HepG2 (cell line): ENCODE measurements at regions not wholly inside any gene's neighbourhood (a gene's known extent, or its start where the extent isn't known, plus 50 kb on each side); places are given as distances from the start of the nearest gene placed in this dataset.

ENCODE experiments used
- ATAC-seq: fragments of 200-7000 bp; cut with Tn5 transposase; 3 replicates; pipeline ENCODE4 v1.9.1; 2020; ENCODE audit warnings: mild to moderate bottlenecking, moderate library complexity
- BruUV-seq: library from RNA; stranded (reverse); fragments of 400-500 nt; replicated peaks from 2 replicates; lab custom pipeline; 2021; lab: Mats Ljungman, UMichigan
- CTCF ChIA-PET: fragments of 300-600 bp; formaldehyde crosslinking; extraction: SDS; loops from one replicate; lab custom pipeline; 2021; ENCODE audit warnings: low total read pairs, inconsistent platforms, low intra/inter-chr PET ratio; lab: Yijun Ruan, JAX
- POLR2A ChIA-PET: fragments of 350-600 bp; sonication (Branson Sonifier 250); formaldehyde crosslinking; loops from one replicate; lab custom pipeline; 2020; ENCODE audit warnings: antibody characterized with exemption, inconsistent platforms; lab: Yijun Ruan, JAX
- DNase-seq: peaks from one replicate; pipeline ENCODE4 v3.0.0-alpha.2; 2015; ENCODE audit warnings: low spot score
- FAIRE-seq: peaks from 3 replicates; lab custom pipeline; 2011; peaks lifted over from hg19 to GRCh38; lab: Jason Lieb, UNC
- H2AFZ ChIP-seq: one replicate; pipeline ENCODE4 v1.6.1; 2011; ENCODE audit warnings: low read length, inconsistent platforms
- H3K27ac ChIP-seq: fragments of 300-600 bp; 3 replicates; pipeline ENCODE4 v1.8.0; 2011; ENCODE audit warnings: mixed run types, mild to moderate bottlenecking, mixed read lengths, low read length, inconsistent platforms; ENCODE audit not compliant: insufficient read depth; ENCODE audit errors: extremely low read length
- H3K27me3 ChIP-seq, 2 experiments: fragments of 200-600 bp in 1 of 2; 2 replicates in 1 of 2; 3 replicates in 1 of 2; pipeline versions ENCODE4 v1.6.0 to v1.8.0; 2011; ENCODE audit warnings: low read length in 2 of 2, mild to moderate bottlenecking in 2 of 2, moderate library complexity in 2 of 2, inconsistent platforms in 1 of 2; ENCODE audit not compliant: insufficient read depth in 2 of 2, control insufficient read depth in 1 of 2
- H3K36me3 ChIP-seq, 2 experiments: fragments of 200-600 bp in 1 of 2; replicated peaks in 1 of 2; 2 replicates in 1 of 2; 3 replicates in 1 of 2; pipeline versions ENCODE4 v1.5.1 to v1.8.0; 2011; ENCODE audit warnings: low read length in 2 of 2, inconsistent platforms in 1 of 2; ENCODE audit not compliant: insufficient read depth in 2 of 2, control insufficient read depth in 1 of 2
- H3K4me1 ChIP-seq: 2 replicates; pipeline ENCODE4 v1.5.1; 2012; ENCODE audit warnings: low read length, inconsistent platforms; ENCODE audit not compliant: insufficient read depth
- H3K4me2 ChIP-seq: 2 replicates; pipeline ENCODE4 v1.6.0; 2011; ENCODE audit warnings: low read depth, low read length, inconsistent platforms
- H3K4me3 ChIP-seq, 3 experiments: fragments of 200-600 bp in 1 of 3; sonication (generic), shearing (Covaris generic) in 1 of 3; replicated peaks in 1 of 3; 2 replicates each; pipeline ENCODE4 v1.5.1; 2011 to 2016; ENCODE audit warnings: low read length in 3 of 3, inconsistent platforms in 2 of 3, low read depth in 2 of 3, mild to moderate bottlenecking in 2 of 3, control low read depth in 1 of 3, mixed read lengths in 1 of 3; ENCODE audit not compliant: insufficient read depth in 1 of 3
- H3K79me2 ChIP-seq: one replicate; pipeline ENCODE4 v1.6.1; 2011; ENCODE audit warnings: low read length, inconsistent platforms; ENCODE audit not compliant: insufficient read depth
- H3K9ac ChIP-seq: 2 replicates; pipeline ENCODE4 v1.6.0; 2011; ENCODE audit warnings: mild to moderate bottlenecking, low read depth, low read length, inconsistent platforms; ENCODE audit not compliant: insufficient read depth
- H3K9me3 ChIP-seq: 2 replicates; pipeline ENCODE4 v1.5.1; 2012; ENCODE audit warnings: mild to moderate bottlenecking, low read length
- H4K20me1 ChIP-seq: 2 replicates; pipeline ENCODE4 v1.6.0; 2011; ENCODE audit warnings: inconsistent platforms, mild to moderate bottlenecking, low read length, moderate library complexity; ENCODE audit not compliant: insufficient read depth
- ARNT ChIP-seq: fragments of 450-650 bp; IDR thresholded peaks from 2 replicates; pipeline ENCODE4 v1.6.1; 2017
- ATM ChIP-seq: fragments of 450-650 bp; IDR thresholded peaks from 2 replicates; pipeline ENCODE4 v1.7.1; 2017; ENCODE audit warnings: mild to moderate bottlenecking, borderline replicate concordance
- HOXA7 ChIP-seq: sonication (generic); formaldehyde crosslinking; IDR thresholded peaks from 2 replicates; pipeline ENCODE4 v1.8.1; 2022; ENCODE audit warnings: mild to moderate bottlenecking, missing genetic modification reagents, moderate library complexity
- HOXA9 ChIP-seq: sonication (generic); formaldehyde crosslinking; IDR thresholded peaks from 2 replicates; pipeline ENCODE4 v1.8.1; 2022; ENCODE audit warnings: missing genetic modification reagents, mild to moderate bottlenecking, moderate library complexity, borderline replicate concordance
- MLLT10 ChIP-seq: sonication (generic); formaldehyde crosslinking; IDR thresholded peaks from 2 replicates; pipeline ENCODE4 v1.4.0; 2020; ENCODE audit warnings: missing genetic modification reagents
- NFE2L2 ChIP-seq: fragments of 150-350 bp; IDR thresholded peaks from 2 replicates; pipeline ENCODE4 v1.6.1; 2014; ENCODE audit warnings: low read length
- PHB2 ChIP-seq: fragments of 450-650 bp; IDR thresholded peaks from 2 replicates; pipeline ENCODE4 v1.6.1; 2018; ENCODE audit not compliant: partially characterized antibody
- ZBTB8A ChIP-seq: sonication (generic); formaldehyde crosslinking; IDR thresholded peaks from 2 replicates; pipeline ENCODE4 v1.4.0; 2020; ENCODE audit warnings: mild to moderate bottlenecking, low read depth, missing genetic modification reagents, borderline replicate concordance
- ZNF382 ChIP-seq: sonication (generic); formaldehyde crosslinking; IDR thresholded peaks from 2 replicates; pipeline ENCODE4 v1.5.0; 2020; ENCODE audit warnings: missing genetic modification reagents, mild to moderate bottlenecking, borderline replicate concordance
- ZNF652 ChIP-seq: IDR thresholded peaks from 2 replicates; pipeline ENCODE4 v1.6.1; 2016; ENCODE audit warnings: low read depth, borderline replicate concordance
- ZNF781 ChIP-seq: sonication (generic); formaldehyde crosslinking; IDR thresholded peaks from 2 replicates; pipeline ENCODE4 v1.5.1; 2020; ENCODE audit warnings: borderline replicate concordance, mild to moderate bottlenecking, missing genetic modification reagents; ENCODE audit errors: not compliant biosample characterization
- ZSCAN25 ChIP-seq: sonication (generic); formaldehyde crosslinking; IDR thresholded peaks from 2 replicates; pipeline ENCODE4 v1.8.0; 2022; ENCODE audit warnings: mild to moderate bottlenecking, missing genetic modification reagents
- WGBS: methylation state at CpG from one replicate; pipeline ENCODE4 v1.1.6; 2017; ENCODE audit warnings: low lambda C conversion rate; 5-methylcytosine and 5-hydroxymethylcytosine counted together
- in situ Hi-C: cut with HindIII; loops from 2 replicates; pipeline ENCODE4 v1.10.0; 2017; ENCODE audit warnings: low pct_unique_long_range_greater_than_20kb; ENCODE audit not compliant: extremely low pct_ligation_motif_present
- intact Hi-C: fragments of 100-400 bp; cut with micrococcal nuclease; formaldehyde crosslinking; loops from one replicate; pipeline ENCODE4 v1.10.0; 2022; ENCODE audit not compliant: unreplicated experiment
- TF ChIP-seq, protein P1 (sequence below), 2 experiments: fragments of 450-650 bp in 1 of 2; sonication (generic) in 1 of 2; formaldehyde crosslinking; IDR thresholded peaks; 2 replicates each; pipeline versions ENCODE4 v1.5.0 to v1.8.0; 2020 to 2022; ENCODE audit warnings: mild to moderate bottlenecking in 1 of 2, missing genetic modification reagents in 1 of 2
- TF ChIP-seq, protein P2 (sequence below): fragments of 450-650 bp; IDR thresholded peaks from 2 replicates; pipeline ENCODE4 v1.6.1; 2017
- TF ChIP-seq, protein P3 (sequence below): sonication (generic); formaldehyde crosslinking; IDR thresholded peaks from 2 replicates; pipeline ENCODE4 v1.5.0; 2020; ENCODE audit warnings: missing genetic modification reagents
- TF ChIP-seq, protein P4 (sequence below): sonication (generic); formaldehyde crosslinking; IDR thresholded peaks from 2 replicates; pipeline ENCODE4 v1.5.1; 2020; ENCODE audit warnings: missing genetic modification reagents, mild to moderate bottlenecking, borderline replicate concordance

DNA sequence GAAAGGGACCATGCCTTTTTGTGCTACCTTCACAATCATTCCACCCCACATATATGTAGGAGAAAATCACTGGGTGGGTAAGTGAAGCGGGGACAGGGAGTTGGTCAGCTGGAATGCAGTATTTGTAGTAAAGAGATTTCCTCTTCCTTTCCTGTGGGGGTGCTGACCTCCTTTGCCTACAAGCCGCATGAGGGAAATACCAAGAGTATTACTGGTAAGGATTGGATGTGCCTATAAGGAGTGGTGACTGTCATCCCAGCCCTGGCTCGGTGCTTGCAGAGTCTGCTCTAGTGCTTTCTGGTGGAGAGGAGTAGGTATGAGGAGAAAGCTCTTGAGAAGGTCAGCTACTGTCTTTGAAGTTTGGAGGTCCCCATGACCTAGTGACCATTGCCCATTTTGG, 324.6 kb downstream of the HRH4 start:
- H3K79me2 ChIP-seq = no peaks in the 10 kb centered on the region
- POLR2A ChIA-PET = no interaction called here
- intact Hi-C loops = no loop called here
- H3K4me1 ChIP-seq = no peaks in the 10 kb centered on the region
- FAIRE-seq = no peak
- H3K9ac ChIP-seq = no peak overlapping the region
- H3K4me3 ChIP-seq = no peak overlapping the region
- H3K27me3 ChIP-seq = no peaks in the 10 kb centered on the region; a peak in 1 of 5 replicates
- no peak overlapping the region for H3K4me2 ChIP-seq
- no peak overlapping the region for H2AFZ ChIP-seq
- no peaks in the 10 kb centered on the region for H3K9me3 ChIP-seq
- no peak for ATAC-seq
- 17% methylated on average over 3 of the region's 3 CpGs for WGBS
- no peak overlapping the region for H3K27ac ChIP-seq
- no peaks in the 10 kb centered on the region for H4K20me1 ChIP-seq
- no peaks in the 10 kb centered on the region for H3K36me3 ChIP-seq
- in situ Hi-C loops = no loop called here
- BruUV-seq = no TSS peak
- DNase-seq = no peak
- CTCF ChIA-PET = no interaction called here
- TF ChIP-seq MLLT10 = no peak
- TF ChIP-seq, protein P1, sequence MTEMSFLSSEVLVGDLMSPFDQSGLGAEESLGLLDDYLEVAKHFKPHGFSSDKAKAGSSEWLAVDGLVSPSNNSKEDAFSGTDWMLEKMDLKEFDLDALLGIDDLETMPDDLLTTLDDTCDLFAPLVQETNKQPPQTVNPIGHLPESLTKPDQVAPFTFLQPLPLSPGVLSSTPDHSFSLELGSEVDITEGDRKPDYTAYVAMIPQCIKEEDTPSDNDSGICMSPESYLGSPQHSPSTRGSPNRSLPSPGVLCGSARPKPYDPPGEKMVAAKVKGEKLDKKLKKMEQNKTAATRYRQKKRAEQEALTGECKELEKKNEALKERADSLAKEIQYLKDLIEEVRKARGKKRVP (CRISPR knock-in tag; IDR thresholded peaks at IDR 0.05) = no peak
- TF ChIP-seq ZNF652 (CRISPR knock-in tag) = no peak
- no peak for TF ChIP-seq ZSCAN25 (CRISPR knock-in tag)

DNA sequence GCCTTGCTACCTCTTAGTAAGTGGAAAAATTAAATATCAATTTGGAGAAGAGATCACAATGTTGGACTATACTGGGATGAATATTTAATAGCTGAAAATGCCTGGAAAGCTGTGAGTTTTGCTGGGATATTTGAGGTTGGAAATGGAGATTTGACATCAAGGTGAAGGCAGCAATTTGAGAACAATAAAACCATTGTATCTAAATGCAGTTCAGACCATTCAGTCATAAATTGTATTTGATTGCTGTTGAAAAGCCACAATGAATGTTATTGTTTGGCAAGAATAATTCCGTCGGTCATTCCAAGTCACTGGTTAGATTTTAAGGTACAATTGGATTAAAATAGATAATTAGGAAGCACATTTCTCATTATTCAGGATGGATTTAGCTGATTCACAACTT, 325.6 kb downstream of the HRH4 start:
- H2AFZ ChIP-seq = no peak overlapping the region
- H4K20me1 ChIP-seq = no peaks in the 10 kb centered on the region
- no peak overlapping the region for H3K4me2 ChIP-seq
- ATAC-seq (no peak), FAIRE-seq (no peak), DNase-seq (no peak)
- H3K4me1 ChIP-seq = no peaks in the 10 kb centered on the region
- no peaks in the 10 kb centered on the region for H3K36me3 ChIP-seq
- WGBS = 6% methylated on average over 2 of the region's 2 CpGs
- no peak overlapping the region for H3K4me3 ChIP-seq
- POLR2A ChIA-PET = no interaction called here
- no peak overlapping the region for H3K27ac ChIP-seq
- CTCF ChIA-PET = no interaction called here
- no peaks in the 10 kb centered on the region for H3K79me2 ChIP-seq
- H3K9ac ChIP-seq = no peak overlapping the region
- in situ Hi-C loops = no loop called here
- no peaks in the 10 kb centered on the region for H3K9me3 ChIP-seq
- no peaks in the 10 kb centered on the region; a peak in 1 of 5 replicates for H3K27me3 ChIP-seq
- intact Hi-C loops = no loop called here
- BruUV-seq = no TSS peak
- TF ChIP-seq HOXA7 (CRISPR knock-in tag) (no peak), ZBTB8A (CRISPR knock-in tag) (no peak), ZNF781 (CRISPR knock-in tag) (no peak), PHB2 (no peak), HOXA9 (CRISPR knock-in tag) (no peak), NFE2L2 (no peak), ATM (no peak), ARNT (no peak), ZNF382 (CRISPR knock-in tag) (no peak)
- TF ChIP-seq, protein P2, sequence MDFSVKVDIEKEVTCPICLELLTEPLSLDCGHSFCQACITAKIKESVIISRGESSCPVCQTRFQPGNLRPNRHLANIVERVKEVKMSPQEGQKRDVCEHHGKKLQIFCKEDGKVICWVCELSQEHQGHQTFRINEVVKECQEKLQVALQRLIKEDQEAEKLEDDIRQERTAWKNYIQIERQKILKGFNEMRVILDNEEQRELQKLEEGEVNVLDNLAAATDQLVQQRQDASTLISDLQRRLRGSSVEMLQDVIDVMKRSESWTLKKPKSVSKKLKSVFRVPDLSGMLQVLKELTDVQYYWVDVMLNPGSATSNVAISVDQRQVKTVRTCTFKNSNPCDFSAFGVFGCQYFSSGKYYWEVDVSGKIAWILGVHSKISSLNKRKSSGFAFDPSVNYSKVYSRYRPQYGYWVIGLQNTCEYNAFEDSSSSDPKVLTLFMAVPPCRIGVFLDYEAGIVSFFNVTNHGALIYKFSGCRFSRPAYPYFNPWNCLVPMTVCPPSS = no peak
- TF ChIP-seq, protein P3, sequence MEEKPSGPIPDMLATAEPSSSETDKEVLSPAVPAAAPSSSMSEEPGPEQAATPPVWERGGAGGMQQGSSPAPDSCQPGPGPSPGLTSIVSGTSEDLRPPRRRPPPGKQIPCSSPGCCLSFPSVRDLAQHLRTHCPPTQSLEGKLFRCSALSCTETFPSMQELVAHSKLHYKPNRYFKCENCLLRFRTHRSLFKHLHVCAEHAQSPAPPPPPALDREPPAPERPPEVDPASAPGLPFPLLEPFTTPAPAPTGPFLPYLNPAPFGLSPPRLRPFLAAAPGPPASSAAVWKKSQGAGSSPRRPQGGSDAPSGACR (CRISPR knock-in tag) = no peak
- TF ChIP-seq, protein P4, sequence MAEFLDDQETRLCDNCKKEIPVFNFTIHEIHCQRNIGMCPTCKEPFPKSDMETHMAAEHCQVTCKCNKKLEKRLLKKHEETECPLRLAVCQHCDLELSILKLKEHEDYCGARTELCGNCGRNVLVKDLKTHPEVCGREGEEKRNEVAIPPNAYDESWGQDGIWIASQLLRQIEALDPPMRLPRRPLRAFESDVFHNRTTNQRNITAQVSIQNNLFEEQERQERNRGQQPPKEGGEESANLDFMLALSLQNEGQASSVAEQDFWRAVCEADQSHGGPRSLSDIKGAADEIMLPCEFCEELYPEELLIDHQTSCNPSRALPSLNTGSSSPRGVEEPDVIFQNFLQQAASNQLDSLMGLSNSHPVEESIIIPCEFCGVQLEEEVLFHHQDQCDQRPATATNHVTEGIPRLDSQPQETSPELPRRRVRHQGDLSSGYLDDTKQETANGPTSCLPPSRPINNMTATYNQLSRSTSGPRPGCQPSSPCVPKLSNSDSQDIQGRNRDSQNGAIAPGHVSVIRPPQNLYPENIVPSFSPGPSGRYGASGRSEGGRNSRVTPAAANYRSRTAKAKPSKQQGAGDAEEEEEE = no peak
